Erythroblast (primary cell): ENCODE measurements at regions not wholly inside any gene's neighbourhood (a gene's known extent, or its start where the extent isn't known, plus 50 kb on each side); places are given as distances from the start of the nearest gene placed in this dataset.

ENCODE experiments used
- DNase-seq, 2 experiments: peaks; one replicate each; lab custom pipeline; 2025; lab: John Stamatoyannopoulos, UW
- GATA1 ChIP-seq: IDR thresholded peaks from 2 replicates; pipeline ENCODE4 v1.6.1; 2011; ENCODE audit warnings: low read depth, mild to moderate bottlenecking, control low read depth, low read length, moderate library complexity
- POLR2A ChIP-seq: IDR thresholded peaks from 2 replicates; pipeline ENCODE4 v1.6.1; 2011; ENCODE audit warnings: mild to moderate bottlenecking, low read length

DNA sequence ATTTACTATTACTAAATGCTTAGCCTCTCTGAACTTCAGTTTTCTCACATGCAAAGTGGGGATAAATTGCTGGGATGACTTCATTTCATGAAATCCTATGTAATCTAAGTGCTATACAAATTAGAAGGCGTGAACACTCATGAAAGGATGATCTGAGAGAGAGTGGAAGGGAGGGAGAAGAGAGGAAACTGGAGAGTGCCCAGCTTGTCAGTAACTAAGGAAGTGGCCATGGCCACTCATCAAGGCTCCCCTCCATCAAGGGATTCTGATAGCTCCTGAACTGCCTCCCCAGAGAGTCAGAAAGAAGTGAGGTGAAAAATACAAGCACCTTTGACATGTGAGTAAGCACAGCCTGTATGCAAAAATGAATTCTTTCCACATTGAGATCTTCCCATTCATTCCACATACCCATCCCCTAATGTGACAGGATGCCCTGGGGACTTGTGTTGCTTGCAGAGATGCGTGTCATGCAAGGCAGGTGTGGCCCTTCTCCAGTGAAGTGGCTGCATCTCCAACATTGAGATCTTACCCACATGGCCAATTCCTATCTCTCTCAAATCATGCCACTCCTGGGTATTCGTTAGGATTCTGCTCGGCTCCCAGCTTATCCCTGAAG lies 76.5 kb upstream of the ITPRID1 start:
- TF ChIP-seq POLR2A (no peak), GATA1 (no peak)
- DNase-seq = no peak

DNA sequence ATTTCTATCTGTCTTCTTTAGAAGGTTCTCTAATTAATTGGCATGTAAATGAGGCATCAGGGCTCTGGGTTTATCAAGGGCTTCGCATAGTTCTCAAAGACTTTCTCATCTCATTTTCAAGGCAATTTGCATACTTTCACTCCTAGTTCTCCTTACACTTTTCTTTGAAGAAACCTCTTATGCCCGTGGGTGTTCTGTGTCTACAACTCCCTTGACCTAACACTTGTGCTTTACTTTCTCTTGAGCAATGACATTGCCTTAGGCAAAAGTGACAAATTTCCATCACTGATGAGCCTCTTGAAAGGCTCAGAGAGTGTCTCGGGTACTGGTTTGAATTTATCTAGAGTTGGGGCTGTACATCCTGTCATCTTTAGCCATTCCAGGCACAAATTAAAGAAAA lies 74.7 kb upstream of the ITPRID1 start:
- DNase-seq = no peak
- no peak for TF ChIP-seq GATA1
- TF ChIP-seq POLR2A = no peak

DNA sequence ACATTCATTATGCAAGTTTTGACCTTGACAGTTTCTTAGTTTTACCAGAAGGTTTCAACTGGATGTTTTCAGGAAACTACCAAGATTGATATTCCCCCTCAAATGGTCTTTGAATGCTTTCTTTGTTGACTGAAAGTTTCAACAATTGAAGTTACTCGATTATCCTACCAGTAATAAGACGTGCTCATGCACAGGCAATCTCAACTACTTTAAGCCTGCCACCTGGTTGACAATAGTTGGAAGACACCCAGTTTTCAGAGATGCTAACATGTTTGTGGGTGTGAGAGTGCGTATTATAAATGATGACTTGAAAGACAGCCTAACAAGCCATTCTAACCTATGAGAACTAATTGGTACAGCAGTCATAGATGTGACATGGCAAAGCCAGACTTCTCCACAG lies 73.4 kb upstream of the ITPRID1 start:
- no peak for DNase-seq
- TF ChIP-seq GATA1 = no peak
- TF ChIP-seq POLR2A = no peak

DNA sequence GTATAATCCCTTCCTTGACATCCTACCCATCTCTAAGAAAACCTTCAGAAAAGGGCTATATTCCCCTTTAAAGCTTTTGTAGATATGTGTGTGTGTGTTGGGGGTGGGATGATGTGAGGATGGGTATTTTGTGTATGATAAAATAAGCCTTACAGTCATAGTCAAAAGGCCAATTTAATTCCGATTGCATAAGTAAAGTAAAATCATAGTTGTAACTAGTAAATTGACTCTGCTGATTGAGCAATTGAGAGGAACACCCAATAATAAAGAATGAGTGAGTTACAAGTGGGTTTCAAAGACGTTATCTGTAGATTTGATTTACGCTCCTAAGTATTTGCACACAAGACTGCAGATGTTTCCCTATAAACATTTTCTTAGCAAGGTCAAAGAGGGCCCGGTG lies 71.3 kb upstream of the ITPRID1 start:
- TF ChIP-seq GATA1 = no peak
- no peak for TF ChIP-seq POLR2A
- no peak for DNase-seq

DNA sequence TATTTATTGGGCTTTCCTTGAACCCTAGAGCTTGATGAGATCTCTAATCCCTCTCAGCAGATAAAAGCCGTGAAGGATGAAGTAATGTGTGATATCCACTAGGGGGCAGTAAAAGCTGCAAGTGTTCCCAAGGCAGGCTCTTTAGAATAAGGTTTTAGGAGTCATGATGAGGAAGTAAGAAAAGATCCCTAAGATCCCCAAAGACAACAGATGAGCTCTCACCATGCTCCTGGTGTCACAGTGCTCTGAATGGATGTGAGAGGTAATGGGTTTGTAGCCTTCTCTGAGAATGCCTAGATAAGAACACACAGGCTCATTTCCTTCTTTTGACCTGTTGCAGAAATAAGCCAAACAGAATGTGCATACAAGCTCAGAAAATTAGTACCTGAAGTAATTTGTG lies 70.4 kb upstream of the ITPRID1 start:
- DNase-seq = peak; percentile 36 to 55
- no peak for TF ChIP-seq GATA1
- no peak for TF ChIP-seq POLR2A

DNA sequence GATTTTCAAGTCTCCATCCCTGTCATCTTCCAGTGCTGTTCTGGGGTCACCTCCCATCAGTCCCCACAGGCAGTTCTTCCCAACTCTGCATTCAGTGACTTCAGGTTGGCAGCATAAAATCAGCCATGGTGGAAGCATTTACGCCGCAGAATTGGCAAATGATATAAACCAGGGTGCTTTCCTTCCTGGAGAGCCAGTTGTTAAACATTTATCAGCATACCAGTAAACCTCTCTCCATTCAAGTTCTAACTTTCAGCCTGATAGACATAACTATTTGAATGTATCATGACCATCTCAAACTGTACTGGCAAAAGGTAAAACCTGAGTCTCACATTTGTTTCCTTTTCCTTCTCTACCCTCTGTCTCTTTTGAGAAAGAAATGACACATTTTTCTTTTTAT lies 69.7 kb upstream of the ITPRID1 start:
- TF ChIP-seq POLR2A (no peak), GATA1 (no peak)

DNA sequence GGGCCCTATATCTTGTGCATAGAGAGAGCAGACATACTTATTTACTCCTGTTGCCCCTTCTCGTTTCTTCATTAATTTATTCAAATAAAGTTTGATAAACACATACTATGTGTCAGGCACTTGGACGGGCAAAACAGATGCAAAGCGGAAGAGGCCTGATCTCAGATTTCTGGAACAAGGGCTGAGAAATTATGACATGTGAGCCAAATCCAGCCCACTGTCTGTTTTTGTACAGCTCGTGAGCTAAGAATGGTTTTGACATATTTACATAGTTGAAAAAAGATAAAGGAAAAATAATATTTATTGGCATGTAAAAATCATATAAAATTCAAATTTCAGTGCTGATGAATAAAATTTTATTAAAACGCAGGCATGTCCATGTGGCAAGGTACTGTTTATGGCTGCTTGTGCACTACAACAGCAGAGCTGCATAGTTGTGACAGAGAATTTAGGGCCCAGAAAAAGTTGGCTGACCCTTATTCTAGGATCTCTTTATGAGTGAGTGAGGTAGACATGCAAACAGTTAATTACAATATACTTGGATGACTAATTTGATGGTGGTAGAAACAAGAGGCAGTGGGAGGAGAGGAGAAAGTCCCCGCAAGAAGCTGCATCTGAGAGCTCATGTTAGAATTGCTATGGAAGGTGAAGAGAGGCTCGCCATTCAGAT lies 68.1 kb upstream of the ITPRID1 start:
- no peak for DNase-seq
- no peak for TF ChIP-seq GATA1
- TF ChIP-seq POLR2A = no peak

More for the DNA sequence above, 69.7 kb upstream of the ITPRID1 start:
- no peak for DNase-seq

DNA sequence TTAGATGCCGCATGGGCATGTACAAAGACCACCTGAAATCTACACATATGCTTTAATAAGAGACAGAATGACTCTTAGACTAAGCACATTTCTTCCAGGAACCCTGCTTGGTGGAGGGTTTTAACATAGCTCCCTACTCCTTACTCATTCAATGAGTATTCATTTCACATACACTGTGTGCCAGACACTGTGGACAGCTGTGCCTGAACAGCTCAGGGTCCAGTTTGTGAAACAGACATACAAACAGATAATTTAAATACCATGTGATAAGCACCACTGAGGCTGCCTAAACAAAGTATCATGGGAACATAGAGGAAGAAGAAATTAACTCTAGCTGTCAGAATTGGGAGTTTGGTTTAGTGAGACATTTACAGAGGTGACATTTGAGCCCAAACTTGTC lies 65.2 kb upstream of the ITPRID1 start:
- no peak for DNase-seq
- no peak for TF ChIP-seq POLR2A
- TF ChIP-seq GATA1 = no peak

DNA sequence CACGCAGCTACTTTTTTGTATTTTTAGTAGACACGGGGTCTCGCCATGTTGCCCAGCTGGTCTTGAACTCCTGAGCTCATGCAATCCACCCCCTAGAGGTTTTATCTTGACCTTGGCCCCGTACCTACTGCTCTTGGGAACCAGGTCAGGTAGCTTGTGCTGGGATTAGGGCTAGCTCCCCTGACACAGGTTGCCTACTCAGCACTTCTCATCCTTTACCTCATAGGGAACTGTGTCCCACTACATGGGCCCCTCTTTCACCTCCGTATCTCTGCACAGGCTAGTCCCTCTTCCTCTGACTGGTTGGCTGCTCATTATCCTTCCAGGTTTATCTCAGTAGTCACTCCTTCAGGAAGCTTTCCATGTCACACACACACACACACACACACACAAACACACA lies 58.0 kb upstream of the ITPRID1 start:
- no peak for TF ChIP-seq POLR2A
- TF ChIP-seq GATA1 = no peak

DNA sequence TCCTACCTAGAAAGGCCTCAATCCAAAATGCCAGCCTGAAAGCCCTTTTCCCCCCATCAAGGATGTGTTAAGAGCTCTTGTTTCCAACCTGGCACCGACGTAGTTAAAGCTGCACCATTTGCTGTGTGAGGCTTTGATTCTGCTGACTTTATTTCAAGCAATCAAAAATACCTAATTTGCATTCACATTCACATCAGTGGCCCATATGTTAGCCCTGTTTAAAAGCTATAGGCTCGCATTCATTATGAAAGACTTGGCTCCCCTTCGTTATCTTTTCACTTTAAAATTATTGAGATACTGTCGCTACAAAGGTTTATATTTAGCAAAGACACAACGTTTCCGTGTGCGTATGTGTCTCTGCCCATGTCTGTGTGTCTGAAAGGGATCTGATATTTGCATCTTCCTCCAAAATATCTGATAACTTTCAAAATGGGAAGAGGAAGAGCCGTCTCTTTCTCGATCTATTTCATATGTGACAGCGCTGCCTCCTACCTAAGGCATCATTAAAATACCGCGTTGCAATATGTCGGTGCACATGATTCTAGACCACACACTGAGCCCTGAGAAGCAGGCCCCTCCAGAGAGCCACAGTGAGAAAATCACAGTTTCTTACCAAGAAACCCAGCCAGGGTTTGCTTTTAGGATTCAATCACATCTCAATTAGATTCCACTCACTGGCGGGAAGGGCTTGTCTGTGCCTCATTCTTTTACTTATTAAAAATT lies 57.1 kb upstream of the ITPRID1 start:
- DNase-seq = no peak
- TF ChIP-seq POLR2A (no peak), GATA1 (no peak)

More for the DNA sequence above, 58.0 kb upstream of the ITPRID1 start:
- DNase-seq = no peak

DNA sequence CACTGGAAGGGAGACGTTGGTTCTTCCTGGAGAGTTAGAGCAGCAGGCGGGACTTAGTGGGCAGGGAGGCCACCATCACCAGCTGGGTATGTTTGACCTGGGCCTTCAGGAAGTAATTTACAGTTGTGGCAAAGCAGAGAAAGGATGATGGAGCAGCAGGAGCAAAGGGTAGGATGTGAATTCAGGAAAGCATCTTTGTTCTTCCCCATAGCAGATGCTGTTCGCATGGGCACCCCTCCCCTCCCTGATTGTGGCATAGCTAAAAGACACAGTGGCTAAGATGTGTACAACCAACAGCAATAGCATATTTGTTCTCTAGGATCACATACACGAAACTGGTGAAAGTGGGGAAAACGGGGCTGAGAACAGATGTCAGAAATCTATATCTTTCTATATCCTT lies 56.3 kb upstream of the ITPRID1 start:
- TF ChIP-seq GATA1 = no peak
- TF ChIP-seq POLR2A = no peak
- DNase-seq = no peak

DNA sequence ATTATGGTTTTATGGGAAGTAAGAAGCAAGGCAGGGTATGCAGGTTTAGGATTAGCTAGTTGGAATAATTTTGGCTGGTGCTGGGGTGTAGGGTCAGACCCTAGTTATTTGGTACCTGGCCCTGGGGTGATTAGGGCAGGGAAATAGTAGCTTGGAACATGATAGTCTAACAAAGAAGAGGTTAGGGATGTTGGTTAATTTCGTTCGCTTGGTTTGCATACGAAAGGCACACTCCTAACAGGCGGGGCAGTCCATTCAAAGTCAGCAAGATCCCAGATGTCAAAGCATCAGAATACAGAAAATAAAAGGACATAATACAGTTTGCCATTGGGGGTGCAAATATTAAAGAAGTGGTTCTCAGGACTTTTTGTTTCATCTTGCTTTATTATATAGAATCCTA lies 55.7 kb upstream of the ITPRID1 start:
- no peak for DNase-seq
- no peak for TF ChIP-seq POLR2A
- TF ChIP-seq GATA1 = no peak

DNA sequence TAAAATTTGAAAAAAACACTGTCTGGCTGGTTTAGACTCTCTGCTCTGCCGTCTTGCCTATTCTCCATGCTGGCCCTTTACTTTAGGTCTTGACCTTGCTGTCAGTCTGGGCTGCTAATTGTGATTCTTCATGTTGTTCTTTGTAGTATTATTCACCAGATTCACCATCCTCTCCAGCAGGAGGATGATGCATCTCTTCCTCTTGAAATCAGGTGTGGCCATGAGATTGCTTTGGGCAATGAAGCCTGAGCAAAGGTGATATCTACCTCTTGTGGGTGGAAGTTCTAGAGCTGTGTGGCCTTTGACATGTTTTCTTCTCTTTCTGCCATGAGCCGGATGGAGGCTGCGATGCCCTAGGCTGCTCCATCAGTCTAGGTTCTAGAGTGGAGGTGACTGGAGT lies 51.3 kb upstream of the ITPRID1 start:
- no peak for TF ChIP-seq GATA1
- no peak for TF ChIP-seq POLR2A
- DNase-seq = no peak
